Hepatocyte (in vitro differentiated cells): ENCODE measurements at regions not wholly inside any gene's neighbourhood (a gene's known extent, or its start where the extent isn't known, plus 50 kb on each side); places are given as distances from the start of the nearest gene placed in this dataset.

Experiments
- DNase-seq: peaks from one replicate; pipeline ENCODE4 v3.0.0-alpha.2; 2016; ENCODE audit warnings: low spot score
- H2AFZ ChIP-seq: fragments of 200-600 bp; sonication (generic); 2 replicates; pipeline ENCODE4 v1.6.0; 2016; ENCODE audit warnings: antibody characterized with exemption, mild to moderate bottlenecking
- H3K27ac ChIP-seq: fragments of 200-600 bp; sonication (generic); 2 replicates; pipeline ENCODE4 v1.5.1; 2016; ENCODE audit warnings: mild to moderate bottlenecking
- H3K27me3 ChIP-seq: fragments of 200-600 bp; sonication (generic); 2 replicates; pipeline ENCODE4 v1.6.1; 2016
- H3K36me3 ChIP-seq: fragments of 200-600 bp; sonication (generic); replicated peaks from 2 replicates; pipeline ENCODE4 v1.5.1; 2016; ENCODE audit warnings: low read depth; ENCODE audit not compliant: insufficient read depth
- H3K4me1 ChIP-seq: fragments of 200-600 bp; sonication (generic); 2 replicates; pipeline ENCODE4 v1.5.1; 2016; ENCODE audit warnings: mild to moderate bottlenecking, moderate library complexity; ENCODE audit not compliant: insufficient read depth
- H3K4me2 ChIP-seq: fragments of 200-600 bp; sonication (generic); 2 replicates; pipeline ENCODE4 v1.6.0; 2016
- H3K4me3 ChIP-seq: fragments of 200-600 bp; sonication (generic); 2 replicates; pipeline ENCODE4 v1.5.1; 2016; ENCODE audit warnings: mild to moderate bottlenecking
- H3K79me2 ChIP-seq: fragments of 200-600 bp; sonication (generic); 2 replicates; pipeline ENCODE4 v1.6.0; 2017; ENCODE audit warnings: mild to moderate bottlenecking
- H3K9me2 ChIP-seq: fragments of 200-600 bp; sonication (generic); replicated peaks from 2 replicates; pipeline ENCODE4 v1.6.0; 2017; ENCODE audit warnings: mild to moderate bottlenecking; ENCODE audit not compliant: insufficient read depth
- H3K9me3 ChIP-seq: fragments of 200-600 bp; sonication (generic); 2 replicates; pipeline ENCODE4 v1.5.1; 2016; ENCODE audit warnings: low read depth, mild to moderate bottlenecking
- H4K20me1 ChIP-seq: fragments of 200-600 bp; sonication (generic); 2 replicates; pipeline ENCODE4 v1.6.0; 2016; ENCODE audit warnings: mild to moderate bottlenecking; ENCODE audit not compliant: insufficient read depth, poor library complexity, severe bottlenecking
- EZH2 ChIP-seq: fragments of 200-600 bp; sonication (generic); IDR thresholded peaks from 2 replicates; pipeline ENCODE4 v1.6.1; 2016; ENCODE audit warnings: antibody characterized with exemption, mild to moderate bottlenecking, borderline replicate concordance
- EZH2phosphoT487 ChIP-seq: fragments of 200-600 bp; sonication (generic); IDR thresholded peaks from one replicate; pipeline ENCODE4 v1.6.1; 2018; ENCODE audit warnings: antibody characterized with exemption, mild to moderate bottlenecking, low read depth, moderate library complexity; ENCODE audit not compliant: unreplicated experiment, severe bottlenecking
- WGBS: methylation state at CpG from one replicate; pipeline ENCODE4 v1.1.6; 2016; ENCODE audit warnings: low lambda C conversion rate; ENCODE audit errors: missing lambda C conversion rate; 5-methylcytosine and 5-hydroxymethylcytosine counted together
- TF ChIP-seq, protein P1 (sequence below): fragments of 200-600 bp; sonication (generic); IDR thresholded peaks from 2 replicates; pipeline ENCODE4 v1.5.1; 2016; ENCODE audit warnings: antibody characterized with exemption, mild to moderate bottlenecking; ENCODE audit not compliant: poor library complexity

DNA sequence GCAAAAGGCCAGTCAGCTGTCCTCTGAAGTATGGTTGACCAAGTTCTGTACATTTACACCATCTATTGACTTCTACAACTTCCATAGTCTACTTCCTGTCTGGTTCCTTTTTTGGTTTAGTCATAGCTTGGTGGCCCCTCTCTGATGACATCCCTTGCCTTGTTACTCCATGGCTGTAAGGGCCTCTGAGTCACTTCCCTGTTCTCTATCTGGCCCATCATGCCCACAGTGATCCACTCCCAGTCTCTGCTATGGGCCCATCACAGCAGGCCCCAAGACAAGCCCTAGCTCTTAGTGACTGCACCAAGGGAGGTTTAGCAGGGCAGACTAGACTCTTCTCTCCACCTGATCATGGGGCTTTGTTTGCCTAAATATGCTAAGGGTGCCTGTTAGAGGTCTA lies 441.6 kb downstream of the HACE1 start:
- H3K9me3 ChIP-seq: no peaks in the 10 kb centered on the region
- no peaks in the 10 kb centered on the region for H4K20me1 ChIP-seq
- TF ChIP-seq EZH2 (no peak), EZH2phosphoT487 (no peak)
- TF ChIP-seq, protein P1, sequence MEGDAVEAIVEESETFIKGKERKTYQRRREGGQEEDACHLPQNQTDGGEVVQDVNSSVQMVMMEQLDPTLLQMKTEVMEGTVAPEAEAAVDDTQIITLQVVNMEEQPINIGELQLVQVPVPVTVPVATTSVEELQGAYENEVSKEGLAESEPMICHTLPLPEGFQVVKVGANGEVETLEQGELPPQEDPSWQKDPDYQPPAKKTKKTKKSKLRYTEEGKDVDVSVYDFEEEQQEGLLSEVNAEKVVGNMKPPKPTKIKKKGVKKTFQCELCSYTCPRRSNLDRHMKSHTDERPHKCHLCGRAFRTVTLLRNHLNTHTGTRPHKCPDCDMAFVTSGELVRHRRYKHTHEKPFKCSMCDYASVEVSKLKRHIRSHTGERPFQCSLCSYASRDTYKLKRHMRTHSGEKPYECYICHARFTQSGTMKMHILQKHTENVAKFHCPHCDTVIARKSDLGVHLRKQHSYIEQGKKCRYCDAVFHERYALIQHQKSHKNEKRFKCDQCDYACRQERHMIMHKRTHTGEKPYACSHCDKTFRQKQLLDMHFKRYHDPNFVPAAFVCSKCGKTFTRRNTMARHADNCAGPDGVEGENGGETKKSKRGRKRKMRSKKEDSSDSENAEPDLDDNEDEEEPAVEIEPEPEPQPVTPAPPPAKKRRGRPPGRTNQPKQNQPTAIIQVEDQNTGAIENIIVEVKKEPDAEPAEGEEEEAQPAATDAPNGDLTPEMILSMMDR: no peak
- H3K4me1 ChIP-seq: no peaks in the 10 kb centered on the region
- no peak overlapping the region for H3K4me3 ChIP-seq
- H3K4me2 ChIP-seq: no peak overlapping the region
- H2AFZ ChIP-seq: no peak overlapping the region
- no peak for DNase-seq
- no peaks in the 10 kb centered on the region for H3K36me3 ChIP-seq
- H3K27me3 ChIP-seq: no peaks in the 10 kb centered on the region
- H3K79me2 ChIP-seq: no peaks in the 10 kb centered on the region
- no peaks in the 10 kb centered on the region for H3K9me2 ChIP-seq
- no peak overlapping the region for H3K27ac ChIP-seq

DNA sequence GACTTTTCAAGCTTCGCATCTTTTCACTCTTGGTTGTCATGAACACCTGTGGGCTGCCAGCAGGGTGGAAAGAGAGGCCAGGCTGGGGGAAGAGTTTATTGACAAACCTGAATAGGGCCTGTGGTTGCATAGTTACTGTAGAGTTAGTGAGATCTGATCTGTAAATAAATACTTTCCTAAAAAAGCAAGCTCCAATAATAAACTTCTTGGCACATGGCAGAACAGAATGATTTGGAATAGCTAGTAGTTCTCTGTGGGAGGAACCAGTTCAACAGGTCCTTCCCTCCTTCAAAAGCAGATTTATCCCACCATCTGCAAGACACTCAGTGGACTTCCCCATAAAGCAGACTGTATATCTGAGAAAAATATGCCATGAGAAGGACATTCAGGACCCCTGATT lies 445.0 kb downstream of the HACE1 start:
- H2AFZ ChIP-seq: no peak overlapping the region
- H3K9me2 ChIP-seq: no peaks in the 10 kb centered on the region
- no peak overlapping the region for H3K4me3 ChIP-seq
- DNase-seq: no peak
- no peaks in the 10 kb centered on the region for H3K9me3 ChIP-seq
- H3K36me3 ChIP-seq: no peaks in the 10 kb centered on the region
- TF ChIP-seq, protein P1: no peak
- TF ChIP-seq EZH2phosphoT487: no peak
- H3K79me2 ChIP-seq: no peaks in the 10 kb centered on the region
- H3K27ac ChIP-seq: no peak overlapping the region
- no peaks in the 10 kb centered on the region for H3K27me3 ChIP-seq
- H3K4me2 ChIP-seq: no peak overlapping the region
- H4K20me1 ChIP-seq: no peaks in the 10 kb centered on the region
- 100% methylated on average over 1 of the region's 1 CpG for WGBS
- H3K4me1 ChIP-seq: no peaks in the 10 kb centered on the region

DNA sequence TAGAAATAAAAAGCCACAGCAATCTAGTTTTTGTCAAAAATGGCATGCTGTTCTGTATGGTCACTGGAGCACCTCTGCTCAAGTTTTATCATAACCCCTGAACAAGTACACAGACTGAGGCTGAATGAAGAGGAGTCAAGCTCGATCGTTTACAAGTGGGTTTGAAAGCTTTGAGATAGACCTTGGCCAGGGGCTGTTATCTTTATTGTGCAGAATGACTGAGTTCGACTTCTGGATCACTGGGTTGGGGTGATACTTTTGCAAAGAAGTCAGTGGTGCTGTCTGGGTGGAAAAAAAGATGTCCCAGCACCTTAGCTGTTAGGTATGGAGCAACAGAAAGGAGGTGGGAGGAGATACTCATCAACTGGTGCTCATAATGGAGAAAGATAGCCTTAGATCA lies 446.0 kb downstream of the HACE1 start:
- H3K4me3 ChIP-seq: no peak overlapping the region

DNA sequence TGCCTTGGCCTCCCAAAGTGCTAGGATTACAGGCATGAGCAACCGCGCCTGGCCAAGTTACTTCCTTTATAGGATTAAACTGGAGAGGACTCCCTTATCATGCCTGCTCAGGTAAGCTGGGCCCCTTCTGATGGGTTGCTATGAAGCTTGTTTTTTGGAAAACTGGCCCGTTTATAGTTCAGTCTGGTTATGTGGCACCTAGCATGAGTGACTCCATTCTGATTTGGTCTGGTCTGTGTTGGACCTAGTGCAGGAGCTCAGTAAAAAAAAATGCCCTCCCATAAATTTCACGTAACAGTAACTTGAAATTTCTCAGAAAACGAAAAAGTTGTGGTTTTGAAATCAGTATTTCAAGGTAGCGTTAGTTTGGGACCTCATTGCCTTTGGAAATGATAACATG lies 448.4 kb downstream of the HACE1 start:
- Histone ChIP-seq H3K36me3 (no peaks in the 10 kb centered on the region), H3K4me2 (no peak overlapping the region), H3K9me3 (no peaks in the 10 kb centered on the region), H2AFZ (no peak overlapping the region), H3K27ac (no peak overlapping the region), H3K27me3 (no peaks in the 10 kb centered on the region), H3K4me3 (no peak overlapping the region), H3K79me2 (no peaks in the 10 kb centered on the region), H3K4me1 (no peaks in the 10 kb centered on the region), H4K20me1 (no peaks in the 10 kb centered on the region), H3K9me2 (no peaks in the 10 kb centered on the region)
- no peak for DNase-seq
- 87% methylated on average over 6 of the region's 6 CpGs for WGBS
- TF ChIP-seq, protein P1: no peak
- TF ChIP-seq EZH2: no peak
- no peak for TF ChIP-seq EZH2phosphoT487

More for the DNA sequence above, 446.0 kb downstream of the HACE1 start:
- no peak overlapping the region for H3K4me2 ChIP-seq
- no peaks in the 10 kb centered on the region for H3K4me1 ChIP-seq
- no peaks in the 10 kb centered on the region for H3K27me3 ChIP-seq
- 61% methylated on average over 3 of the region's 3 CpGs for WGBS
- no peak overlapping the region for H2AFZ ChIP-seq
- no peaks in the 10 kb centered on the region for H3K79me2 ChIP-seq
- no peaks in the 10 kb centered on the region for H3K9me2 ChIP-seq
- H4K20me1 ChIP-seq: no peaks in the 10 kb centered on the region
- TF ChIP-seq, protein P1: no peak
- TF ChIP-seq EZH2phosphoT487 (no peak), EZH2 (no peak)
- no peaks in the 10 kb centered on the region for H3K36me3 ChIP-seq
- no peaks in the 10 kb centered on the region for H3K9me3 ChIP-seq
- H3K27ac ChIP-seq: no peak overlapping the region
- no peak for DNase-seq
